ENCODE measurements at regions not wholly inside any gene's neighbourhood (a gene's known extent, or its start where the extent isn't known, plus 50 kb on each side); places are given as distances from the start of the nearest gene placed in this dataset.

DNA sequence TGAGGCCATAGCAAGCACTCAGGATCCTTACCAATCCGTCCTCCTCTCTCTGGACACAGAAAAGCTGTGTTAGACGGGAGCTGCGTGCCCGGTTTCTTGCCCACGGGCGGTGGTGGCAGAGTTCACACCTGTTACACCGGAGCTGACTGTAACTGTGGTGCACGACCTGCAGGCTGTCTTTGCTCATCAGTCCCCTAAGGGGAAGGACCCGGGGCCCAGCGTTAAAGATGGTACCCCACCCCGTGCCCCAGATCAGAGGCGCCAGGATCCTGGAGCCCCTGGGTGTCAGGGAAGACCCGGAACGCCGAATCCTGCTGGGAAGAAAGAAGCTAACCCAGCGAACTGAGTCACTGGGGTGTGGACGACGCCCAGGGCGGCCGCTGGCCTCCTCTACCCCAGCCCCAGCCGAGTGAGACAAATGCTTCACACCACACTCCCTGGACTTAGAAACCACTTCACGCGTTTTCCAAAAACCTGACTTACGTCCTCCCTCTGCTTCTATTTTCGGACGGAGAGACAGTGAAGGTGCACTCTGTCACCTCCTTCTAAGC is 293.6 kb upstream of the SALL3 start:
- Histone ChIP-seq H3K4me3 (ENCODE audit: low read depth, low read length, poor library complexity, severe bottlenecking) (no peak overlapping the region), H2AFZ (ENCODE audit: low read length) (no peak overlapping the region), H3K4me1 (ENCODE audit: insufficient read depth, low read length, poor library complexity, severe bottlenecking) (no peaks in the 10 kb centered on the region), H4K20me1 (ENCODE audit: insufficient read depth, low read length) (no peaks in the 10 kb centered on the region), H3K9me3 (ENCODE audit: low read length) (no peaks in the 10 kb centered on the region), H3K4me2 (ENCODE audit: low read length) (no peak overlapping the region), H3K79me2 (ENCODE audit: insufficient read depth, low read depth, low read length) (no peaks in the 10 kb centered on the region), H3K36me3 (ENCODE audit: insufficient read depth, low read length) (no peaks in the 10 kb centered on the region), H3K27ac (ENCODE audit: low read depth, low read length, poor library complexity, severe bottlenecking) (no peak overlapping the region), H3K9me2 (ENCODE audit: insufficient read depth, low read length) (no peaks in the 10 kb centered on the region)
- DNase-seq (ENCODE audit: low spot score), result no peak
- no peak for TF ChIP-seq EZH2phosphoT487 (IDR thresholded peaks at IDR 0.05; ENCODE audit: borderline replicate concordance, low read depth, low read length)
- TF ChIP-seq, protein P1, sequence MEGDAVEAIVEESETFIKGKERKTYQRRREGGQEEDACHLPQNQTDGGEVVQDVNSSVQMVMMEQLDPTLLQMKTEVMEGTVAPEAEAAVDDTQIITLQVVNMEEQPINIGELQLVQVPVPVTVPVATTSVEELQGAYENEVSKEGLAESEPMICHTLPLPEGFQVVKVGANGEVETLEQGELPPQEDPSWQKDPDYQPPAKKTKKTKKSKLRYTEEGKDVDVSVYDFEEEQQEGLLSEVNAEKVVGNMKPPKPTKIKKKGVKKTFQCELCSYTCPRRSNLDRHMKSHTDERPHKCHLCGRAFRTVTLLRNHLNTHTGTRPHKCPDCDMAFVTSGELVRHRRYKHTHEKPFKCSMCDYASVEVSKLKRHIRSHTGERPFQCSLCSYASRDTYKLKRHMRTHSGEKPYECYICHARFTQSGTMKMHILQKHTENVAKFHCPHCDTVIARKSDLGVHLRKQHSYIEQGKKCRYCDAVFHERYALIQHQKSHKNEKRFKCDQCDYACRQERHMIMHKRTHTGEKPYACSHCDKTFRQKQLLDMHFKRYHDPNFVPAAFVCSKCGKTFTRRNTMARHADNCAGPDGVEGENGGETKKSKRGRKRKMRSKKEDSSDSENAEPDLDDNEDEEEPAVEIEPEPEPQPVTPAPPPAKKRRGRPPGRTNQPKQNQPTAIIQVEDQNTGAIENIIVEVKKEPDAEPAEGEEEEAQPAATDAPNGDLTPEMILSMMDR (conservative IDR thresholded peaks at IDR 0.05; ENCODE audit: low read length), result no peak
- intact Hi-C loops (cut with micrococcal nuclease; ENCODE audit: unreplicated experiment), result no loop called here
- ChIA-PET POLR2A (no interaction called here), CTCF (ENCODE audit: unreplicated experiment) (no interaction called here)
- no TSS peak for BruUV-seq (replicated peaks)

DNA sequence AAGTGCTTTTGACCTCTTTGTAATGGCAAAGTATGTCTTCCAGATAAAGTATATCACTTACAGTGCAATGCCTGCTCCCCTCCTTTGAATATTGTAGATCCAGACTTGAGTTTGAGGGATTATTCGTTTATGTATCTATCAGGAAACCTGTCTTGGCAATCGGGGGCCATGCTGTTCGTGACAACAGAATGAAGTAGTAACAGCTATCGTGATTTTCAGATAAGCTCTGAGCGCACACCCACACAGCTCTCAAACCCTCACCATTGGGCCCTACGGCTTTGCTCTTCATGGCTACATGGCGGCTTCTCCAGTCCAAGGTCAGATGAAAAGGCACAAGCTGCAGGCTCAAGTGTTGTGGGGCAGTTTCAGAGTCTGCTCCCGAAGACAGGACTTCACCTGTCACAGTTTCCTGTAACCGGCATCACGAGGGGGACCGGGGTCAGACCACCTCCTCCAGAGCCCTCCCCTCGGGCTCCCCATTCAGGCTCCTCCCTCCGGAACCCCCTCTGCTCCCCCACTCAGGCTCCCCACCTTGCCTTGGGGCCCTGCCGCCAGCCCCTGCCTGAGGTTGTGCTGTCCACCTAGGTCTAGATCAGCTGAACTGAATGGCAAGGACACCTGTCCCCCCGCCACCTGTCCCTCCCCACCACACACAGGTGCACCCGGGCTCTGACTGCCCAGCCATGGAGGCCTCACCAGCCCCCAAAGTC is 292.5 kb upstream of the SALL3 start:
- Histone ChIP-seq H3K9me3 (ENCODE audit: low read length) (no peaks in the 10 kb centered on the region), H3K27ac (ENCODE audit: low read depth, low read length, poor library complexity, severe bottlenecking) (no peak overlapping the region), H3K4me1 (ENCODE audit: insufficient read depth, low read length, poor library complexity, severe bottlenecking) (no peaks in the 10 kb centered on the region), H3K36me3 (ENCODE audit: insufficient read depth, low read length) (no peaks in the 10 kb centered on the region), H3K4me3 (ENCODE audit: low read depth, low read length, poor library complexity, severe bottlenecking) (no peak overlapping the region), H2AFZ (ENCODE audit: low read length) (no peak overlapping the region), H3K9me2 (ENCODE audit: insufficient read depth, low read length) (no peaks in the 10 kb centered on the region), H3K79me2 (ENCODE audit: insufficient read depth, low read depth, low read length) (no peaks in the 10 kb centered on the region), H3K4me2 (ENCODE audit: low read length) (no peak overlapping the region), H4K20me1 (ENCODE audit: insufficient read depth, low read length) (no peaks in the 10 kb centered on the region)
- TF ChIP-seq, protein P1 (conservative IDR thresholded peaks at IDR 0.05; ENCODE audit: low read length), result no peak
- no peak for TF ChIP-seq EZH2phosphoT487 (IDR thresholded peaks at IDR 0.05; ENCODE audit: borderline replicate concordance, low read depth, low read length)
- no peak for DNase-seq (ENCODE audit: low spot score)
- BruUV-seq (replicated peaks), result no TSS peak
- intact Hi-C loops (cut with micrococcal nuclease; ENCODE audit: unreplicated experiment), result no loop called here
- ChIA-PET POLR2A (no interaction called here), CTCF (ENCODE audit: unreplicated experiment) (no interaction called here)

DNA sequence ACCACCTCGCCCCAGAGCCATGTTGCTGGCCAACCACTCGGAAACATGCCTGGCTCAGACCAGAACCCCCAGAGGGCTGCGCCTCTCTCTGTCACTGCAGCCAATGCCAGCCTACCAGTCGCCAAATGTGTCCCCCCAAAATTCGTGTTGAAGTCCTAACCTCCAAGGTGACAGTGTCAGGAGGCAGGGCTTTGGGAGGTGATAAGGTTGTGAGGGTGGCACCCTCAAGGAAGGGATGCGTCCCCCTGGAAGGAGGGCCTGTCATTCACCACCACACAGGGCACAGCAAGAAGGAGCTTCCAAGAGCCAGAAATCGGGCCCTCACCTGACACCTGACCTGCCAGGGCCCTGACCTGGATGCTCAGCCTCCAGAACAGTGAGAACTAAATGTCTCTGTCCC is 291.9 kb upstream of the SALL3 start:
- no peak for TF ChIP-seq EZH2phosphoT487 (IDR thresholded peaks at IDR 0.05; ENCODE audit: borderline replicate concordance, low read depth, low read length)
- TF ChIP-seq, protein P1 (conservative IDR thresholded peaks at IDR 0.05; ENCODE audit: low read length), result no peak
- no peak overlapping the region for H2AFZ ChIP-seq (ENCODE audit: low read length)
- no peaks in the 10 kb centered on the region for H4K20me1 ChIP-seq (ENCODE audit: insufficient read depth, low read length)
- H3K4me1 ChIP-seq (ENCODE audit: insufficient read depth, low read length, poor library complexity, severe bottlenecking), result no peaks in the 10 kb centered on the region
- H3K36me3 ChIP-seq (ENCODE audit: insufficient read depth, low read length), result no peaks in the 10 kb centered on the region
- CTCF ChIA-PET (ENCODE audit: unreplicated experiment), result no interaction called here
- H3K79me2 ChIP-seq (ENCODE audit: insufficient read depth, low read depth, low read length), result no peaks in the 10 kb centered on the region
- DNase-seq (ENCODE audit: low spot score), result no peak
- intact Hi-C loops (cut with micrococcal nuclease; ENCODE audit: unreplicated experiment), result no loop called here
- H3K4me3 ChIP-seq (ENCODE audit: low read depth, low read length, poor library complexity, severe bottlenecking), result no peak overlapping the region
- H3K27ac ChIP-seq (ENCODE audit: low read depth, low read length, poor library complexity, severe bottlenecking), result no peak overlapping the region
- H3K9me2 ChIP-seq (ENCODE audit: insufficient read depth, low read length), result no peaks in the 10 kb centered on the region
- POLR2A ChIA-PET, result no interaction called here
- H3K4me2 ChIP-seq (ENCODE audit: low read length), result no peak overlapping the region
- no TSS peak for BruUV-seq (replicated peaks)
- no peaks in the 10 kb centered on the region for H3K9me3 ChIP-seq (ENCODE audit: low read length)
